ENCODE measurements at regions not wholly inside any gene's neighbourhood (a gene's known extent, or its start where the extent isn't known, plus 50 kb on each side); places are given as distances from the start of the nearest gene placed in this dataset.

- no peaks in the 10 kb centered on the region for H3K9me3 ChIP-seq
- intact Hi-C loops (cut with DNase I; ENCODE audit: low total_unique reads) = no loop called here
- no peaks in the 10 kb centered on the region for H3K27me3 ChIP-seq (replicated peaks in 1 of 7)
- TF ChIP-seq POLR2AphosphoS5 (IDR thresholded peaks at IDR 0.05) = no peak
- TF ChIP-seq POLR2A (IDR thresholded peaks at IDR 0.05) = no peak
- TF ChIP-seq CTCF (IDR thresholded peaks at IDR 0.05 in 8 of 11, conservative IDR thresholded peaks at IDR 0.05 in 3 of 11) = no peak
- H3K36me3 ChIP-seq = no peaks in the 10 kb centered on the region
- no peak overlapping the region for H3K27ac ChIP-seq
- no peaks in the 10 kb centered on the region for H3K4me1 ChIP-seq
- no peak overlapping the region for H3K4me3 ChIP-seq
- 69 to 90% (median 82%) methylated on average over 3 of the region's 3 CpGs for WGBS, 5 donors
- DNase-seq = no peak
These were observed 239.7 kb upstream of the CLNK start for GRCh38 chr4:10924274-10924673.

GRCh38 chr4:10917566-10917965 lies 233.0 kb upstream of the CLNK start:
- Histone ChIP-seq H3K9me3 (no peaks in the 10 kb centered on the region), H3K4me1 (no peaks in the 10 kb centered on the region), H3K27ac (no peak overlapping the region), H3K27me3 (replicated peaks in 1 of 7) (no peaks in the 10 kb centered on the region), H3K4me3 (no peak overlapping the region), H3K36me3 (no peaks in the 10 kb centered on the region)
- intact Hi-C loops (cut with DNase I; ENCODE audit: low total_unique reads) = no loop called here
- no peak for TF ChIP-seq POLR2AphosphoS5 (IDR thresholded peaks at IDR 0.05)
- no peak for TF ChIP-seq POLR2A (IDR thresholded peaks at IDR 0.05)
- no peak for TF ChIP-seq CTCF (IDR thresholded peaks at IDR 0.05 in 8 of 11, conservative IDR thresholded peaks at IDR 0.05 in 3 of 11)
- DNase-seq = no peak
- WGBS, 5 donors = 63 to 80% (median 69%) methylated on average over 7 of the region's 7 CpGs

GRCh38 chr4:10898072-10898471 lies 213.5 kb upstream of the CLNK start:
- DNase-seq = no peak
- Histone ChIP-seq H3K4me3 (no peak overlapping the region), H3K27me3 (replicated peaks in 1 of 7) (no peaks in the 10 kb centered on the region), H3K36me3 (no peaks in the 10 kb centered on the region), H3K4me1 (peaks cover 0 to 7% (median 2%) of the 10 kb centered on the region in 6 donors), H3K27ac (no peak overlapping the region), H3K9me3 (no peaks in the 10 kb centered on the region)
- intact Hi-C loops (cut with DNase I; ENCODE audit: low total_unique reads) = no loop called here
- TF ChIP-seq POLR2A (IDR thresholded peaks at IDR 0.05) (no peak), POLR2AphosphoS5 (IDR thresholded peaks at IDR 0.05) (no peak), CTCF (IDR thresholded peaks at IDR 0.05 in 8 of 11, conservative IDR thresholded peaks at IDR 0.05 in 3 of 11) (no peak)
- 66 to 80% (median 73%) methylated on average over 5 of the region's 5 CpGs for WGBS, 5 donors

- no peak for DNase-seq
- Histone ChIP-seq H3K9me3 (no peaks in the 10 kb centered on the region), H3K36me3 (no peaks in the 10 kb centered on the region), H3K4me3 (no peak overlapping the region), H3K27ac (no peak overlapping the region), H3K27me3 (replicated peaks in 1 of 7) (no peaks in the 10 kb centered on the region), H3K4me1 (peaks cover 0 to 8% (median 2%) of the 10 kb centered on the region in 6 donors)
- no peak for TF ChIP-seq POLR2AphosphoS5 (IDR thresholded peaks at IDR 0.05)
- TF ChIP-seq POLR2A (IDR thresholded peaks at IDR 0.05) = no peak
- TF ChIP-seq CTCF (IDR thresholded peaks at IDR 0.05 in 8 of 11, conservative IDR thresholded peaks at IDR 0.05 in 3 of 11) = no peak
- intact Hi-C loops (cut with DNase I; ENCODE audit: low total_unique reads) = no loop called here
- 69 to 87% (median 77%) methylated on average over 5 of the region's 5 CpGs for WGBS, 5 donors
These were observed 212.5 kb upstream of the CLNK start for GRCh38 chr4:10897076-10897475.
